Stomach (tissue), 4 donors: ENCODE measurements at regions not wholly inside any gene's neighbourhood (a gene's known extent, or its start where the extent isn't known, plus 50 kb on each side); places are given as distances from the start of the nearest gene placed in this dataset.

Experiments used
- EP300 ChIP-seq: sonication (generic); formaldehyde crosslinking; IDR thresholded peaks from one replicate; pipeline ENCODE4 v1.6.1; 2017; ENCODE audit warnings: antibody characterized with exemption
- POLR2A ChIP-seq, 4 donors: fragments of 450-650 bp; IDR thresholded peaks; one replicate each; pipeline ENCODE4 v1.6.1; 2016; ENCODE audit warnings: antibody characterized with exemption in 4 of 4, control low read depth in 2 of 4, mild to moderate bottlenecking in 1 of 4, moderate library complexity in 1 of 4
- POLR2AphosphoS5 ChIP-seq, 3 donors: sonication (generic); formaldehyde crosslinking; IDR thresholded peaks; one replicate each; pipeline ENCODE4 v1.6.1; 2016; ENCODE audit warnings: antibody characterized with exemption in 3 of 3
- TF ChIP-seq, protein P1 (sequence below), 7 experiments: fragments of 450-650 bp in 4 of 7; fragments of 200-600 bp in 3 of 7; sonication (generic) in 3 of 7; IDR thresholded peaks; one replicate each; pipeline ENCODE4 v1.5.1; 2016 to 2019; ENCODE audit warnings: antibody characterized with exemption in 7 of 7, control low read depth in 2 of 7, mild to moderate bottlenecking in 1 of 7

DNA sequence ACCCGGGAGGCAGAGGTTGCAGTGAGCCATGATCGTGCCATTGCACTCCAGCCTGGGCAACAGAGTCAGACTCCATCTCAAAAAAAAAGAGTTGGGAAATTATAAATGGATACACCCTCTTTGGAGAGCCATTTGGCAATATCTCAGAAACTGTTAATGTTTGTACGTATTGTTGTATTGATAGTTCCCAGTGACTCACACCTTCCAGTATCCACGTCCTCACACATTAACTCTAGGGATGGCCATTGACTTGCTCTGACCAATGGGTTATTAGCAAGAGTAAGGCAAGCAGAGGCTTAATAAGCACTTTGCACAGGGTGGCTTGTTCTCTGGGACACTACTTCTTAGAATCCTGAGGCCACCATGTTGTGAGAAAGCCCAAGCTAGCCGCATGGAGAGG lies 107.6 kb upstream of the LHX1 start:
- TF ChIP-seq, protein P1, sequence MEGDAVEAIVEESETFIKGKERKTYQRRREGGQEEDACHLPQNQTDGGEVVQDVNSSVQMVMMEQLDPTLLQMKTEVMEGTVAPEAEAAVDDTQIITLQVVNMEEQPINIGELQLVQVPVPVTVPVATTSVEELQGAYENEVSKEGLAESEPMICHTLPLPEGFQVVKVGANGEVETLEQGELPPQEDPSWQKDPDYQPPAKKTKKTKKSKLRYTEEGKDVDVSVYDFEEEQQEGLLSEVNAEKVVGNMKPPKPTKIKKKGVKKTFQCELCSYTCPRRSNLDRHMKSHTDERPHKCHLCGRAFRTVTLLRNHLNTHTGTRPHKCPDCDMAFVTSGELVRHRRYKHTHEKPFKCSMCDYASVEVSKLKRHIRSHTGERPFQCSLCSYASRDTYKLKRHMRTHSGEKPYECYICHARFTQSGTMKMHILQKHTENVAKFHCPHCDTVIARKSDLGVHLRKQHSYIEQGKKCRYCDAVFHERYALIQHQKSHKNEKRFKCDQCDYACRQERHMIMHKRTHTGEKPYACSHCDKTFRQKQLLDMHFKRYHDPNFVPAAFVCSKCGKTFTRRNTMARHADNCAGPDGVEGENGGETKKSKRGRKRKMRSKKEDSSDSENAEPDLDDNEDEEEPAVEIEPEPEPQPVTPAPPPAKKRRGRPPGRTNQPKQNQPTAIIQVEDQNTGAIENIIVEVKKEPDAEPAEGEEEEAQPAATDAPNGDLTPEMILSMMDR (IDR thresholded peaks at IDR 0.05) = no peak
- no peak for TF ChIP-seq POLR2A (IDR thresholded peaks at IDR 0.05)
- TF ChIP-seq POLR2AphosphoS5 (IDR thresholded peaks at IDR 0.05) = no peak
- TF ChIP-seq EP300 = no peak
